ENCODE measurements at regions not wholly inside any gene's neighbourhood (a gene's known extent, or its start where the extent isn't known, plus 50 kb on each side); places are given as distances from the start of the nearest gene placed in this dataset.

- TF ChIP-seq E2F1 (CRISPR knock-in tag; IDR thresholded peaks at IDR 0.05) (no peak), ELK4 (CRISPR knock-in tag; IDR thresholded peaks at IDR 0.05; ENCODE audit: borderline replicate concordance) (no peak), CTCF (CRISPR knock-in tag; IDR thresholded peaks at IDR 0.05) (no peak), HMG20A (CRISPR knock-in tag; IDR thresholded peaks at IDR 0.05; ENCODE audit: borderline replicate concordance) (no peak), REST (IDR thresholded peaks at IDR 0.05; ENCODE audit: borderline replicate concordance in 1 of 2, low read depth in 1 of 2, low read length in 2 of 2) (no peak), FOXP1 (IDR thresholded peaks at IDR 0.05) (no peak), FOXP1 (CRISPR knock-in tag; IDR thresholded peaks at IDR 0.05) (no peak), NONO (IDR thresholded peaks at IDR 0.05) (no peak), NONO (CRISPR knock-in tag; conservative IDR thresholded peaks at IDR 0.05) (no peak), ZSCAN29 (CRISPR knock-in tag; conservative IDR thresholded peaks at IDR 0.05) (no peak), HOXA5 (CRISPR knock-in tag; IDR thresholded peaks at IDR 0.05) (no peak), ZNF792 (CRISPR knock-in tag; IDR thresholded peaks at IDR 0.05) (no peak), ZBTB8A (CRISPR knock-in tag; IDR thresholded peaks at IDR 0.05; ENCODE audit: borderline replicate concordance, low read depth) (no peak), ZNF513 (CRISPR knock-in tag; conservative IDR thresholded peaks at IDR 0.05) (no peak), RBFOX2 (IDR thresholded peaks at IDR 0.05; ENCODE audit: low read depth, low read length) (no peak), ZNF350 (CRISPR knock-in tag; IDR thresholded peaks at IDR 0.05; ENCODE audit: borderline replicate concordance, low read depth) (no peak)
These were observed 955.1 kb downstream of the BRD1 start for GRCh38 chr22:48872271-48873190.

All from HepG2 (cell line).